Stimulated activated naive CD8-positive, alpha-beta T cell treated with anti-CD3 and anti-CD28 coated beads, Interleukin-15, amount 100 ng/mL, for 72 hours (primary cell): ENCODE measurements at regions not wholly inside any gene's neighbourhood (a gene's known extent, or its start where the extent isn't known, plus 50 kb on each side); places are given as distances from the start of the nearest gene placed in this dataset.
"Not testable (repeated sequence)": the region's sequence is repeated elsewhere in the genome, so short reads cannot be mapped to it uniquely, and the experiment has no call there.

ENCODE experiments used
- ATAC-seq: fragments of 150-1000 bp; cut with Tn5 transposase; 2 replicates; pipeline ENCODE4 v1.10.0; 2021; ENCODE audit warnings: mild to moderate bottlenecking, moderate library complexity
- DNase-seq, 2 donors: peaks; one replicate each; pipeline ENCODE4 v3.0.0; 2021 to 2022
- H3K27ac Mint-ChIP-seq, 2 donors: one replicate each; pipeline ENCODE4 v1.8.0; 2022; ENCODE audit warnings: mild to moderate bottlenecking in 2 of 2, mixed read lengths in 2 of 2, moderate library complexity in 2 of 2
- H3K27me3 Mint-ChIP-seq: one replicate; pipeline ENCODE4 v1.8.0; 2022; ENCODE audit warnings: mixed read lengths
- H3K4me1 Mint-ChIP-seq: one replicate; pipeline ENCODE4 v1.8.0; 2022; ENCODE audit warnings: mild to moderate bottlenecking, mixed read lengths
- H3K4me3 Mint-ChIP-seq, 2 donors: one replicate each; pipeline ENCODE4 v1.8.0; 2022; ENCODE audit warnings: mild to moderate bottlenecking in 2 of 2, mixed read lengths in 2 of 2, moderate library complexity in 1 of 2
- H3K9me3 Mint-ChIP-seq, 2 donors: one replicate each; pipeline ENCODE4 v1.8.0; 2022; ENCODE audit warnings: mixed read lengths in 2 of 2

- H3K4me1 Mint-ChIP-seq, result no peaks in the 10 kb centered on the region
- H3K4me3 Mint-ChIP-seq, result no peak overlapping the region
- no peak overlapping the region for H3K27ac Mint-ChIP-seq
- H3K27me3 Mint-ChIP-seq, result no peaks in the 10 kb centered on the region
- DNase-seq, result no peak
- H3K9me3 Mint-ChIP-seq, result peaks cover 0 to 7% of the 10 kb centered on the region in 2 donors
- ATAC-seq, result no peak
These were observed 310.2 kb downstream of the LRRC3B start for GRCh38 chr3:26932752-26933151.

DNA sequence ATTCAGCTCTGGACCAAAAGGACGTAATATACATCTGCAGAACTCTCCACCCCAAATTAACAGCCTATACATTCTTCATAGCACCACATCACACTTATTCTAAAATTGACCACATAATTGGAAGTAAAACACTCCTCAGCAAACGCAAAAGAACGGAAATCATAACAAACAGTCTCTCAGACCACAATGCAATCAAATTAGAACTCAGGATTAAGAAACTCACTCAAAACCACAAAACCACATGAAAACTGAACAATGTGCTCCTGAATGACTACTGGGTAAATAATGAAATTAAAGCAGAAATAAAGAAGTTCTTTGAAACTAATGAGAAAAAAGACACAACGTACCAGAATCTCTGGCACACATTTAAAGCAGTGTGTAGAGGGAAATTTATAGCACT lies 322.9 kb downstream of the LRRC3B start:
- H3K9me3 Mint-ChIP-seq, result peaks cover 10 to 19% of the 10 kb centered on the region in 2 donors
- not testable (repeated sequence) for H3K4me3 Mint-ChIP-seq, ATAC-seq, DNase-seq, H3K4me1 Mint-ChIP-seq, H3K27me3 Mint-ChIP-seq, H3K27ac Mint-ChIP-seq

DNA sequence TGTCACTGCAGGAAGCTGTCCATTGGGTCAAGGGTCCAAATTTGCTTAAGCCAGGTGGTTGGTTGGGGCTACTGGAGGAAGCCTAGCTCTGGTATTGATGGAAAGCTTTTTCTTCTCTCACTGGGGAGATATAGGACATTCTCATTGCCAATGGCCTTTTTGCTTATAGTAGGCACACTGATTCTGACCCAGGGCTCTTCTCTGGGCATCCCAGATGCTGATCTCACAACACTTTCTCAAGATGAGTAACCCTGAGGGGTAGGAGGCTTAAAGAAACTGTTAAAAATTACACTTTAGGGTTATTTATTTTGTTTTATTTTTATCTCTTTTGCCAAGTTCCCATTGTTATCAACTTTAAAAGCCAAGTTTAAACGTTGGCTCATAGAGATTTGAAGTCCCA lies 337.8 kb downstream of the LRRC3B start:
- no peaks in the 10 kb centered on the region for H3K4me1 Mint-ChIP-seq
- no peak for DNase-seq
- H3K27me3 Mint-ChIP-seq, result no peaks in the 10 kb centered on the region
- no peak overlapping the region for H3K27ac Mint-ChIP-seq
- ATAC-seq, result no peak
- peaks cover 17 to 20% of the 10 kb centered on the region in 2 donors for H3K9me3 Mint-ChIP-seq
- H3K4me3 Mint-ChIP-seq, result no peak overlapping the region

- Mint-ChIP-seq H3K27me3 (no peaks in the 10 kb centered on the region), H3K4me3 (no peak overlapping the region), H3K27ac (no peak overlapping the region), H3K9me3 (peaks cover under 1 to 4% of the 10 kb centered on the region in 2 donors), H3K4me1 (no peaks in the 10 kb centered on the region)
- ATAC-seq, result no peak
- DNase-seq, result no peak
These were observed 340.2 kb downstream of the LRRC3B start for GRCh38 chr3:26962492-26963360.

DNA sequence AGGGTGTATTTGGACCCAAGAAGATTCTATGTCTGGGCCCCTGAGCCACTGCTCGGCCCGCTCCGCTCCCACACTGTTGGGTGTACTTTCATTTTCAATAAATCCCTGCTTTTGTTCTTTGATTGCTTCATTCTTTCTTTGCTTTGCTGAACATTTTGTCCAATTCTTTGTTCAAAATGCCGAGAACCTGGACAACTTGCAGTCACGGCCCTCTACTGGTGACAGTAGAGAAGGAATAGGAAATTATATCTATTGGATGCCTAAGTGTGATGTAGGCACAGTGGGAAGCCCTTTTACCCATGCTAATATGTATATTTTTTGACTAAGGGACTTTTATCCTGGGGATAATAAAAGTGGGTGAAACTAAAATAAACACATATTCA lies 340.8 kb downstream of the LRRC3B start:
- Mint-ChIP-seq H3K27ac (no peak overlapping the region), H3K27me3 (no peaks in the 10 kb centered on the region), H3K4me3 (no peak overlapping the region), H3K9me3 (peaks cover 0 to 4% of the 10 kb centered on the region in 2 donors), H3K4me1 (no peaks in the 10 kb centered on the region)
- DNase-seq, result no peak
- ATAC-seq, result no peak

DNA sequence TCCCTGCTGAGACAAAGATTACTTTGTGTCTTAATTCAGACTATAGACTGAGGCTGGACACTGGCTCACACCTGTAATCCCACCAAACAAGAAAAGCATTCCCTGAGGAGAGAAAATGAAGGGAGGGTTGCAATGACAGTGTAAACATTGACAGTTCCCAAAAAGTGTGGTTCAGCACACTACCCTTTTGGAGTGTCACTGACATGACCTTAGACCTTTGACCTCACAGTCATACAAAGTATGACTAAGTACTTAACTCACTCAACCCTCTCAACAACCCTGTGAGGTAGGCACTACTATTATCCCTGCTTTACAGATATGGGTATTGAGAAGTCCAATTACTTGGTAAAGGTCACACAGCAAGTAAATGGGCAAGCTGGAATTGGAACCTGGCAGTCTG lies 341.7 kb downstream of the LRRC3B start:
- Mint-ChIP-seq H3K4me3 (no peak overlapping the region), H3K9me3 (peaks cover 0 to 4% of the 10 kb centered on the region in 2 donors), H3K27me3 (no peaks in the 10 kb centered on the region), H3K27ac (no peak overlapping the region), H3K4me1 (no peaks in the 10 kb centered on the region)
- ATAC-seq (no peak), DNase-seq (no peak)

DNA sequence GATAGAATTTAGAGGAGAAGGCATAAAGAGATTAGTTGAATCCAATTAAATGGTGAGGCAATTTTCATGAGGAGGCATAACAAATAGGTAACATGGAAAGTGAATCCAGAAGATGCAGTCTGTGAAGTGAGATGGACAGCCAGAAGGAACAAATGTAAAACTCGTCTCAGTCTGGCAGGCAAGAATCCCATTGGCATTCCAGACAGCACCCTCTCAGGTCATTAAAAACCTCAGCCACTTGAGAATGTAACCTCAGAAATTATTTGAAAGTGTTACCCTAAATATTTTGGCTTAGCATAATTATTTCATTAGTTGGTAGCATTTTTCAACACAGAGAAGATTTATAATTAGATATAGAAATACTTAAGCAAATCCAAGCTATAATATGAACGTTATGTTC lies 342.3 kb downstream of the LRRC3B start:
- peaks cover 0 to 4% of the 10 kb centered on the region in 2 donors for H3K9me3 Mint-ChIP-seq
- no peak for DNase-seq
- no peaks in the 10 kb centered on the region for H3K27me3 Mint-ChIP-seq
- no peak overlapping the region for H3K27ac Mint-ChIP-seq
- H3K4me3 Mint-ChIP-seq, result no peak overlapping the region
- ATAC-seq, result no peak
- no peaks in the 10 kb centered on the region for H3K4me1 Mint-ChIP-seq

- no peak for DNase-seq
- ATAC-seq, result no peak
- Mint-ChIP-seq H3K4me1 (no peaks in the 10 kb centered on the region), H3K4me3 (no peak overlapping the region), H3K27me3 (no peaks in the 10 kb centered on the region), H3K9me3 (peaks cover 0 to 4% of the 10 kb centered on the region in 2 donors), H3K27ac (no peak overlapping the region)
These were observed 344.9 kb downstream of the LRRC3B start for GRCh38 chr3:26967501-26967900.

GRCh38 chr3:26984416-26985390 lies 362.1 kb downstream of the LRRC3B start:
- no peaks in the 10 kb centered on the region for H3K4me1 Mint-ChIP-seq

DNA sequence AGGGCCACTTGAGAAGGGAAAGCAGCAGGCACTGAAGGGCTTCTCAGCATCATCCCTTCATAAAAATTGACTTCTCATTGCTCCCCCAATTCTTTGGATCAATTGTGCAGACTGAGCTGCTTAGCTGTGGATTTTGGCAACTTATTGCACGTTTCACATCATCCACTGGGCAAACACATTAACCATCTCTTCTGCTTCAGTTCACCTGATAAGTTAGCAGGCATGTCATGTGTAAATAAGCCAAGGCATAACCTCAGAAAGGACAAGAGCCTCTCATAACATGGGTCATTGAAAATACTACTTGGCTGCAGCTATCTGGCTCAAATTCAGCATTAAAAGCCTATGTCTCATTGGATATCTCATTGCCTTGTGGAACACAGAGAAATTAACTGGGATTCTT lies 366.5 kb downstream of the LRRC3B start:
- no peaks in the 10 kb centered on the region for H3K4me1 Mint-ChIP-seq
- no peak for DNase-seq
- no peaks in the 10 kb centered on the region for H3K27me3 Mint-ChIP-seq
- H3K27ac Mint-ChIP-seq, result no peak overlapping the region
- H3K4me3 Mint-ChIP-seq, result no peak overlapping the region
- peaks cover 7 to 15% of the 10 kb centered on the region in 2 donors for H3K9me3 Mint-ChIP-seq
- no peak for ATAC-seq

More at GRCh38 chr3:26984416-26985390, 362.1 kb downstream of the LRRC3B start:
- Mint-ChIP-seq H3K9me3 (peaks cover 0 to 11% of the 10 kb centered on the region in 2 donors), H3K4me3 (no peak overlapping the region), H3K27me3 (no peaks in the 10 kb centered on the region), H3K27ac (no peak overlapping the region)
- ATAC-seq, result no peak
- DNase-seq, result no peak

GRCh38 chr3:26997226-26997625 lies 372.0 kb downstream of the NEK10 start:
- no peaks in the 10 kb centered on the region for H3K27me3 Mint-ChIP-seq
- H3K4me1 Mint-ChIP-seq, result no peaks in the 10 kb centered on the region
- H3K9me3 Mint-ChIP-seq, result peaks cover 6 to 20% of the 10 kb centered on the region in 2 donors

DNA sequence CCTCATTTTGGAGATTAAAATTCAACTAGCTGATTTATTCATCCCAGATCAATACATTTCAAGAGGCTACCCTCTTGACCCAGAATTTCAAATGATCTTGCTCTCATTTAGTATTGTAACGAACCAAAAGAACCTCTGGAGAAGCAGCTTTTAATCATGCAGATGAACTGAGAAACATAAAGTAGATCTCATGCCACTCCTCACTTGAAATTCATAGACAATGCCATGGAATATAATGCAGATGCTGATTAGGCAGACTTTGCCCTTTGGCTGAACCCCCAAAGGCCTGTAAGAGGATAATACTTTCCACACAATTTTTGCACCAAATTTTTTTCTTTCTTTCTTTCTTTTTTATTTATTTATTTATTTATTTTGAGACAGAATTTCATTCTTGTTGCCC lies 358.3 kb downstream of the NEK10 start:
- no peak for DNase-seq
- H3K9me3 Mint-ChIP-seq, result peaks cover 0 to 12% of the 10 kb centered on the region in 2 donors
- no peaks in the 10 kb centered on the region for H3K4me1 Mint-ChIP-seq
- ATAC-seq, result no peak
- H3K27me3 Mint-ChIP-seq, result no peaks in the 10 kb centered on the region
- no peak overlapping the region for H3K4me3 Mint-ChIP-seq
- H3K27ac Mint-ChIP-seq, result no peak overlapping the region

More at GRCh38 chr3:26997226-26997625, 372.0 kb downstream of the NEK10 start:
- Mint-ChIP-seq H3K27ac (no peak overlapping the region), H3K4me3 (no peak overlapping the region)
- no peak for ATAC-seq
- DNase-seq, result no peak

- Mint-ChIP-seq H3K9me3 (no peaks in the 10 kb centered on the region), H3K4me3 (no peak overlapping the region), H3K27ac (no peak overlapping the region), H3K4me1 (no peaks in the 10 kb centered on the region), H3K27me3 (no peaks in the 10 kb centered on the region)
- DNase-seq (no peak), ATAC-seq (no peak)
These were observed 347.0 kb downstream of the NEK10 start for GRCh38 chr3:27022096-27022761.

DNA sequence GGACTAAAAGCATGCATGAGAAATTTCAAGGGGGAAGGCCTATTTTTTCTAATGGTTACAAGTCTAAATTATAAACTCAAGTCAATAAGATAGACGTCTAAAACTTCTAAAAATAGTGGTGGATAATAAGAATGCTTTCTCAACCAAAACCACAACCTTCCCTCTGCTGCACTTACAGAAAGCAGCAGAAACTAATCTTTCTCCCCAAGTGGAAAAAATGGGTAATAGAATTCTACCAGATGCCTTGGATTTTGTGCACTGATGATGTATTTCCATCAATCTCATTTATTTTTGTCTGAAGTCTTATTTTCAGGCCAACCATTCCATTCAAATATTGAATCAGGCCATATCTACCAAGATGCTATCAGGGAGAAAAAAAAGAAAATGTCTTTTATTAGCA lies 344.7 kb downstream of the NEK10 start:
- no peak for DNase-seq
- no peak overlapping the region for H3K4me3 Mint-ChIP-seq
- no peak overlapping the region for H3K27ac Mint-ChIP-seq
- H3K9me3 Mint-ChIP-seq, result no peaks in the 10 kb centered on the region
- H3K4me1 Mint-ChIP-seq, result no peaks in the 10 kb centered on the region
- no peaks in the 10 kb centered on the region for H3K27me3 Mint-ChIP-seq
- ATAC-seq, result no peak

- DNase-seq (no peak), ATAC-seq (no peak)
- H3K4me3 Mint-ChIP-seq, result no peak overlapping the region
- H3K9me3 Mint-ChIP-seq, result no peaks in the 10 kb centered on the region
- H3K27me3 Mint-ChIP-seq, result no peaks in the 10 kb centered on the region
- H3K4me1 Mint-ChIP-seq, result no peaks in the 10 kb centered on the region
- H3K27ac Mint-ChIP-seq, result no peak overlapping the region
These were observed 343.5 kb downstream of the NEK10 start for GRCh38 chr3:27025718-27026117.
